SK-N-SH (cell line): ENCODE measurements at regions not wholly inside any gene's neighbourhood (a gene's known extent, or its start where the extent isn't known, plus 50 kb on each side); places are given as distances from the start of the nearest gene placed in this dataset.
"Not testable (repeated sequence)": the region's sequence is repeated elsewhere in the genome, so short reads cannot be mapped to it uniquely, and the experiment has no call there.

Experiments
- CTCF ChIA-PET: fragments of 300-600, 350-600 bp; formaldehyde crosslinking; extraction: SDS; loops from one replicate; lab custom pipeline; 2021; lab: Yijun Ruan, JAX
- POLR2A ChIA-PET: fragments of 350-600 bp; sonication (Branson Sonifier 250); formaldehyde crosslinking; extraction: SDS; loops from one replicate; lab custom pipeline; 2020; ENCODE audit warnings: antibody characterized with exemption, inconsistent platforms; lab: Yijun Ruan, JAX
- DNase-seq: peaks from one replicate; pipeline ENCODE4 v3.0.0; 2012
- H2AFZ ChIP-seq: fragments of 200-600 bp; sonication (generic); 2 replicates; pipeline ENCODE4 v1.8.1; 2016; ENCODE audit warnings: antibody characterized with exemption, mild to moderate bottlenecking, low read depth
- H3F3A ChIP-seq: fragments of 200-600 bp; sonication (generic); replicated peaks from 2 replicates; pipeline ENCODE3; 2016; ENCODE audit warnings: antibody characterized with exemption, mild to moderate bottlenecking; ENCODE audit not compliant: insufficient read depth
- H3K27ac ChIP-seq, 2 experiments: fragments of 200-500 bp in 1 of 2; fragments of 200-600 bp in 1 of 2; sonication (Bioruptor generic) in 1 of 2; sonication (generic), shearing (Covaris generic) in 1 of 2; 2 replicates each; pipeline versions ENCODE4 v1.5.1 to v1.6.1; 2014 to 2016; ENCODE audit warnings: low read depth in 2 of 2, inconsistent platforms in 1 of 2, low read length in 1 of 2, mild to moderate bottlenecking in 1 of 2, mixed read lengths in 1 of 2
- H3K27me3 ChIP-seq: fragments of 200-600 bp; sonication (generic), shearing (Covaris generic); 2 replicates; pipeline ENCODE4 v1.6.1; 2016; ENCODE audit warnings: mixed run types; ENCODE audit not compliant: insufficient read depth
- H3K36me3 ChIP-seq, 2 experiments: fragments of 200-500 bp in 1 of 2; fragments of 200-600 bp in 1 of 2; sonication (Bioruptor generic) in 1 of 2; sonication (generic) in 1 of 2; replicated peaks in 1 of 2; 2 replicates each; pipeline versions ENCODE3 to v1.5.1; 2014 to 2016; ENCODE audit warnings: low read length in 1 of 2, mild to moderate bottlenecking in 1 of 2; ENCODE audit not compliant: insufficient read depth in 2 of 2, control insufficient read depth in 1 of 2
- H3K4me1 ChIP-seq, 2 experiments: fragments of 200-500 bp in 1 of 2; fragments of 200-600 bp in 1 of 2; sonication (Bioruptor generic) in 1 of 2; sonication (generic), shearing (Covaris generic) in 1 of 2; 2 replicates each; pipeline versions ENCODE4 v1.5.1 to v1.6.1; 2014 to 2016; ENCODE audit warnings: low read depth in 1 of 2, low read length in 1 of 2, mixed run types in 1 of 2; ENCODE audit not compliant: insufficient read depth in 2 of 2, control insufficient read depth in 1 of 2
- H3K4me2 ChIP-seq: fragments of 200-600 bp; sonication (generic), shearing (Covaris generic); 2 replicates; pipeline ENCODE4 v1.6.1; 2017; ENCODE audit warnings: mixed run types
- H3K4me3 ChIP-seq, 2 experiments: fragments of 200-500 bp in 1 of 2; fragments of 200-600 bp in 1 of 2; sonication (Bioruptor generic) in 1 of 2; sonication (generic), shearing (Covaris generic) in 1 of 2; 2 replicates each; pipeline versions ENCODE4 v1.5.1 to v1.8.1; 2014 to 2016; ENCODE audit warnings: low read depth in 2 of 2, inconsistent platforms in 1 of 2, low read length in 1 of 2, mild to moderate bottlenecking in 1 of 2, mixed read lengths in 1 of 2, moderate library complexity in 1 of 2
- H3K79me2 ChIP-seq: fragments of 200-600 bp; sonication (generic); 2 replicates; pipeline ENCODE4 v1.8.1; 2017; ENCODE audit warnings: mild to moderate bottlenecking; ENCODE audit not compliant: insufficient read depth
- H3K9ac ChIP-seq: fragments of 200-600 bp; sonication (generic); 2 replicates; pipeline ENCODE4 v1.6.1; 2017; ENCODE audit warnings: mixed run types
- H3K9me2 ChIP-seq: fragments of 200-600 bp; sonication (generic); 2 replicates; pipeline ENCODE4 v1.6.1; 2017; ENCODE audit warnings: mixed run types
- H3K9me3 ChIP-seq: fragments of 200-600 bp; sonication (generic); 2 replicates; pipeline ENCODE4 v1.6.1; 2017; ENCODE audit warnings: mixed run types, mild to moderate bottlenecking, moderate library complexity
- H4K20me1 ChIP-seq: fragments of 200-600 bp; sonication (generic); 2 replicates; pipeline ENCODE4 v1.6.1; 2017; ENCODE audit warnings: mild to moderate bottlenecking, mixed run types; ENCODE audit not compliant: insufficient read depth
- EP300 ChIP-seq, 2 experiments: IDR thresholded peaks; 2 replicates each; pipeline versions ENCODE4 v1.4.0 to v1.6.1; 2012; ENCODE audit warnings: borderline replicate concordance in 1 of 2, low read depth in 1 of 2, low read length in 1 of 2
- FOSL2 ChIP-seq: IDR thresholded peaks from 2 replicates; pipeline ENCODE4 v1.4.0; 2012; ENCODE audit warnings: low read depth, mild to moderate bottlenecking, moderate library complexity, borderline replicate concordance
- FOXM1 ChIP-seq: IDR thresholded peaks from 2 replicates; pipeline ENCODE4 v1.4.0; 2012; ENCODE audit warnings: low read depth, mild to moderate bottlenecking
- GATA2 ChIP-seq: sonication (generic); formaldehyde crosslinking; IDR thresholded peaks from 2 replicates; pipeline ENCODE4 v1.5.0; 2020; ENCODE audit warnings: mild to moderate bottlenecking, missing genetic modification reagents
- JUND ChIP-seq: IDR thresholded peaks from 2 replicates; pipeline ENCODE4 v1.4.0; 2012
- MEF2A ChIP-seq: IDR thresholded peaks from 2 replicates; pipeline ENCODE4 v1.4.0; 2012; ENCODE audit warnings: low read depth, borderline replicate concordance
- MXI1 ChIP-seq: IDR thresholded peaks from 2 replicates; pipeline ENCODE4 v1.6.1; 2012; ENCODE audit warnings: mild to moderate bottlenecking, low read depth, low read length, improper control_type of control experiment
- NFIC ChIP-seq: IDR thresholded peaks from 2 replicates; pipeline ENCODE4 v1.4.0; 2012; ENCODE audit warnings: borderline replicate concordance
- POLR2AphosphoS5 ChIP-seq: IDR thresholded peaks from 2 replicates; pipeline ENCODE4 v1.6.1; 2012; ENCODE audit warnings: low read depth, low read length
- RAD21 ChIP-seq: IDR thresholded peaks from 2 replicates; pipeline ENCODE4 v1.6.1; 2012; ENCODE audit warnings: mild to moderate bottlenecking, low read length
- RCOR1 ChIP-seq: fragments of 150-350 bp; IDR thresholded peaks from 2 replicates; pipeline ENCODE4 v1.6.1; 2017; ENCODE audit warnings: antibody characterized with exemption, low read length
- RFX5 ChIP-seq: IDR thresholded peaks from 2 replicates; pipeline ENCODE4 v1.6.1; 2012; ENCODE audit warnings: mild to moderate bottlenecking, improper control_type of control experiment, low read length
- SMC3 ChIP-seq: IDR thresholded peaks from 2 replicates; pipeline ENCODE4 v1.6.1; 2012; ENCODE audit warnings: low read depth, low read length, improper control_type of control experiment
- TEAD4 ChIP-seq: IDR thresholded peaks from 2 replicates; pipeline ENCODE4 v1.4.0; 2012; ENCODE audit warnings: mild to moderate bottlenecking, borderline replicate concordance; ENCODE audit not compliant: insufficient read depth
- YY1 ChIP-seq: IDR thresholded peaks from 2 replicates; pipeline ENCODE4 v1.4.0; 2012; ENCODE audit warnings: low read depth, mild to moderate bottlenecking
- WGBS: methylation state at CpG from one replicate; pipeline ENCODE4 v1.1.6; 2017; ENCODE audit warnings: low lambda C conversion rate; 5-methylcytosine and 5-hydroxymethylcytosine counted together
- TF ChIP-seq, protein P1 (sequence below): IDR thresholded peaks from 2 replicates; pipeline ENCODE4 v1.4.0; 2012; ENCODE audit warnings: low read depth
- TF ChIP-seq, protein P2 (sequence below): IDR thresholded peaks from 2 replicates; pipeline ENCODE4 v1.4.0; 2012; ENCODE audit warnings: low read depth, borderline replicate concordance
- TF ChIP-seq, protein P3 (sequence below): fragments of 150-350 bp; IDR thresholded peaks from 2 replicates; pipeline ENCODE4 v1.6.1; 2016; ENCODE audit warnings: mild to moderate bottlenecking, low read depth, low read length

DNA sequence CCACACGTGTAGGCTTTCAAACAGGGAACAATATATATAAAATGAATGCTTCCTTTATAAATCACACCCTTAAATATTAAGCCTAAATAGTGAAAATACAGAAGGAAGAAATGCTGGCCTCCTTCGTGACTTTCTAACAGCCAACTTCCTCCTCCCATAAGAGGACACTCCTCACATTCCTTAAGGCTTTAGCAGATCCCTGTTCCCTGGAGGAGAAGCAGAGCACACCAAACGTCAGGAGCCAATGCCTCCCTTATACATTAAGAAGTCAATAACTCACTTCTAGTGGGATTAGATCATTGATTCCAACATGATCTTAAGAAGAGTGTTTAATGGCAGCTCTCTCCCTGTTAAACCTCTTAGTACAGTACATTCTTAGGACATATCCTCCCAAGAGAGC lies 108.4 kb upstream of the FAM241A start (continued):
- TF ChIP-seq GATA2 (CRISPR knock-in tag) (no peak), MEF2A (no peak), RFX5 (no peak), POLR2AphosphoS5 (no peak), SMC3 (no peak)
- TF ChIP-seq, all 33 proteins: peak for 0

DNA sequence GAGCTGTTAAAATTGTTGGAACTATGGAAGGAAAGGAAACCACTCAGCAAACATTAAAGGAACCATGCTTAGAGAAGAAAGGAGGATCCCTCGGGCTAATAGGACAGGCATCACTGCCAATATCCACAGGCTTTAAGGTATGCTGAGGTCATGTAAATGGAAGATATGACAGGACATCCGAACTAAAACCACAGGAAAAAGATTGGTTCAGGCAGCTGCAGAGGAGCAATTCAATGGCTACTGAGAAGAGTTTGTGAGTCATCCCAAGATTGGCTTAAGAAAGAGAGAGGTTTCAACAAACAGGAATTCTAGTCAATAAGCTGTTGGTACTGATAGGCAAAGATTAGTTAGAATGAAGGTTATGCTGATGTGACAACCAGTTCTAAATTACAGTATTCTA lies 106.4 kb upstream of the FAM241A start:
- no peaks in the 10 kb centered on the region for H3K79me2 ChIP-seq
- H3K4me3 ChIP-seq, result no peak overlapping the region
- no peak for DNase-seq
- no peak overlapping the region for H3K9ac ChIP-seq
- no peak overlapping the region for H3K27ac ChIP-seq
- H2AFZ ChIP-seq, result no peak overlapping the region
- no peaks in the 10 kb centered on the region for H3K36me3 ChIP-seq
- peaks cover 11% of the 10 kb centered on the region for H3K27me3 ChIP-seq
- CTCF ChIA-PET, result interaction anchor here (0.9 to 1.1 kb wide), 2 partner anchors 11 to 183 kb away, joined by 3 to 4 read pairs; no protein-coding TSS in a partner anchor
- H4K20me1 ChIP-seq, result no peaks in the 10 kb centered on the region
- H3K4me1 ChIP-seq, result no peaks in the 10 kb centered on the region
- 6% methylated on average over 2 of the region's 2 CpGs for WGBS
- no peaks in the 10 kb centered on the region for H3K9me2 ChIP-seq
- H3F3A ChIP-seq, result no peaks in the 10 kb centered on the region
- POLR2A ChIA-PET, result no interaction called here
- no peaks in the 10 kb centered on the region for H3K9me3 ChIP-seq
- TF ChIP-seq MXI1, result no peak
- TF ChIP-seq MEF2A, result no peak
- TF ChIP-seq NFIC, result no peak
- TF ChIP-seq RCOR1, result no peak
- TF ChIP-seq, protein P1, sequence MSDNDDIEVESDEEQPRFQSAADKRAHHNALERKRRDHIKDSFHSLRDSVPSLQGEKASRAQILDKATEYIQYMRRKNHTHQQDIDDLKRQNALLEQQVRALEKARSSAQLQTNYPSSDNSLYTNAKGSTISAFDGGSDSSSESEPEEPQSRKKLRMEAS, result no peak
- no peak overlapping the region for H3K4me2 ChIP-seq

DNA sequence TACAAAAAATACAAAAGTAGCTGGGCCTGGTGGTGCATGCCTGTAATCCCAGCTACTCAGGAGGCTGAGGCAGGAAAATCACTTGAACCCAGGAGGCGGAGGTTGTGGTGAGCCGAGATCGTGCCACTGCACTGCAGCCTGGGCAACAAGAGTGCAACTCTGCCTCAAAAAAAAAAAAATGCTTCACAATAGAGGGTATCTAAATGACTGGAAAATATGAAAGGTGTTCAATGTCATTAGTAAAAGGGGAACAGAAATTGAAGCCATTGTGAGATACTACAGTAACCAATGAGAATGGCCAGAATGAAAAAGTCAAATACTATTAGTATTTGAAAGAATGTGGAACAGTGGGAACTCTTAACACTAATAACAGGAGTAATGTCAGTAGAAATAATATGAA lies 96.1 kb upstream of the FAM241A start:
- H3K4me1 ChIP-seq, POLR2A ChIA-PET, DNase-seq, H4K20me1 ChIP-seq, H3K4me3 ChIP-seq, H3K27me3 ChIP-seq, H3F3A ChIP-seq, H3K36me3 ChIP-seq, H3K9ac ChIP-seq, H3K9me3 ChIP-seq, H3K9me2 ChIP-seq, H3K27ac ChIP-seq, H3K79me2 ChIP-seq, H3K4me2 ChIP-seq, H2AFZ ChIP-seq: not testable (repeated sequence)
- CTCF ChIA-PET, result interaction anchor here (2.5 kb wide), 1 partner anchor 18 kb away, joined by 12 read pairs; no protein-coding TSS in a partner anchor
- WGBS, result 17% methylated on average over 3 of the region's 3 CpGs

DNA sequence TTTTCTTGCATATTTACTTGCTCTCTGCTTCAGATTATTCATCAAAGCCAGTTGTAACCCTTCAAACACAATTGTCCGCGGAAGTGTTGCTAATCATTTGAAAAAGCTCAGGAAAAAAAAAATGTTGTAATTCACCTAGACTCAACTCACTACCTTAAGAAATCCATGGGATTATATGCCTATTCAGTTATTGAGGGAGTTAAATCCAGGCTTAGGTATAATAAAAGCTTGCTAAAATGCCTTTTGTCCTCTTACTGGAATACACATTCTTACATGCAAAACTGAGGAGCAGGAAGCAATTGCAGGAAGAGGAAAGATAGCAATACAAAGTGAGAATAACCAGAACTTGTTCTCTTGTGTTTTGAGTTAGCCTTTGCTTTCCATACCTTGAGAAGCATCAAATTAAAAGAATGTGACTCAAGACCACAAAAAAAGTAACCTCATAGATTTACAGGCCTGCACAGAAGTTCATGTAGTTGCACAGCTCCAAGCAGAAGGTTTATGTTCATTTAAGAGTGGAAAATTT lies 91.4 kb upstream of the FAM241A start:
- CTCF ChIA-PET, result interaction anchor here (1.2 kb wide), 1 partner anchor 22 kb away, joined by 4 read pairs; no protein-coding TSS in a partner anchor
- H3K36me3 ChIP-seq, result no peaks in the 10 kb centered on the region
- H3K79me2 ChIP-seq, result no peaks in the 10 kb centered on the region
- H3K9ac ChIP-seq, result no peak overlapping the region
- H3F3A ChIP-seq, result no peaks in the 10 kb centered on the region
- H3K9me3 ChIP-seq, result no peaks in the 10 kb centered on the region
- no peak overlapping the region for H3K4me2 ChIP-seq
- POLR2A ChIA-PET, result no interaction called here
- no peak for TF ChIP-seq TEAD4
- TF ChIP-seq RAD21, result no peak
- no peak for TF ChIP-seq EP300 (IDR thresholded peaks at IDR 0.05; ENCODE audit: borderline replicate concordance in 1 of 2, low read depth in 1 of 2, low read length in 1 of 2)
- no peak for TF ChIP-seq JUND
- TF ChIP-seq NFIC, result no peak
- TF ChIP-seq, protein P2, sequence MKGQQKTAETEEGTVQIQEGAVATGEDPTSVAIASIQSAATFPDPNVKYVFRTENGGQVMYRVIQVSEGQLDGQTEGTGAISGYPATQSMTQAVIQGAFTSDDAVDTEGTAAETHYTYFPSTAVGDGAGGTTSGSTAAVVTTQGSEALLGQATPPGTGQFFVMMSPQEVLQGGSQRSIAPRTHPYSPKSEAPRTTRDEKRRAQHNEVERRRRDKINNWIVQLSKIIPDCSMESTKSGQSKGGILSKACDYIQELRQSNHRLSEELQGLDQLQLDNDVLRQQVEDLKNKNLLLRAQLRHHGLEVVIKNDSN, result no peak
- no peak for TF ChIP-seq FOXM1
- TF ChIP-seq FOSL2, result no peak
- no peak for TF ChIP-seq YY1
- no peak for TF ChIP-seq SMC3
- TF ChIP-seq, protein P3, sequence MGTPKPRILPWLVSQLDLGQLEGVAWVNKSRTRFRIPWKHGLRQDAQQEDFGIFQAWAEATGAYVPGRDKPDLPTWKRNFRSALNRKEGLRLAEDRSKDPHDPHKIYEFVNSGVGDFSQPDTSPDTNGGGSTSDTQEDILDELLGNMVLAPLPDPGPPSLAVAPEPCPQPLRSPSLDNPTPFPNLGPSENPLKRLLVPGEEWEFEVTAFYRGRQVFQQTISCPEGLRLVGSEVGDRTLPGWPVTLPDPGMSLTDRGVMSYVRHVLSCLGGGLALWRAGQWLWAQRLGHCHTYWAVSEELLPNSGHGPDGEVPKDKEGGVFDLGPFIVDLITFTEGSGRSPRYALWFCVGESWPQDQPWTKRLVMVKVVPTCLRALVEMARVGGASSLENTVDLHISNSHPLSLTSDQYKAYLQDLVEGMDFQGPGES, result no peak
- no peak overlapping the region for H3K4me3 ChIP-seq
- H4K20me1 ChIP-seq, result no peaks in the 10 kb centered on the region
- H2AFZ ChIP-seq, result no peak overlapping the region
- no peak for DNase-seq
- no peaks in the 10 kb centered on the region for H3K4me1 ChIP-seq
- WGBS, result 27% methylated on average over 2 of the region's 2 CpGs
- H3K27ac ChIP-seq, result no peak overlapping the region
- H3K27me3 ChIP-seq, result peaks cover 7% of the 10 kb centered on the region; the same call in 1 of the 2 replicates
- H3K9me2 ChIP-seq, result no peaks in the 10 kb centered on the region
